ENCODE measurements at regions not wholly inside any gene's neighbourhood (a gene's known extent, or its start where the extent isn't known, plus 50 kb on each side); places are given as distances from the start of the nearest gene placed in this dataset.

DNA sequence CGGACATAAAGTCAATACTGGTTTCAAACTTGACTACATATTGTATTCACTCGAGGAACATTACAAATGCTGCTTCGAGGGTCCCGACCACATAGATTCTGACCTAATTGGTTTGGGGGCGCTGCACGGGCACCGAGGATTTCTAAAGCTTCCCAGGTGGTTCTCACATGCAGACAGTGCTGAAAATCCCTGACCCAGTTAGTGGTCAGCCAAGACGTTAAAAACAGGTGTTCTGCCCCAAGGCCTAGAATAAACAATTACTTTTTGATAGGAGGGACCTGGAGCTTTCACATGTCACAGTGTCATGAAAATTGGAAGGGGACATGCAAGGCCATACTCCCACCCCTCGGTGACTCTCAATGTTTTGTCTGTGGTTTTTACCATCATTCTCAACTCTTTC is 368.9 kb downstream of the RNF144A start:
- no peak for DNase-seq (ENCODE audit: low read depth in 2 of 2, low spot score in 1 of 2)

DNA sequence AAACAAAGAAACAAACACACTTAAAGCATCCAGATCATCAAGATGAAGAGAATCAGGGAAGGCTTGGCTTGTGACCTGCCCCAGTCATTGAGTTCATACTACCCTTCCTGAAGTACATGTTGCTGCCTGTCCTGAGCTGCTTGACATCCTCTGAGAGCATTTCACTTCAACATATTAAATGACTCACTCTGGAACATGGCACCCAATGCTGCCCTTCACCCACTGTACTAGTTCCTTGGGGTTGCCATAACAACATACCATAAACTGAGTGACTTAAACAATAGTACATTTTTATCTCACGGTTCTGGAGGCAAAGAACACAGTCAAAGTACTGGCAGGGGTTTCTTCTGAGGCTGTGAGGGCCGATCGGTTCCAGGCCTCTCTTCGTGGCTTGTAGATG is 371.3 kb downstream of the RNF144A start:
- DNase-seq (ENCODE audit: low read depth in 2 of 2, low spot score in 1 of 2) = no peak

DNA sequence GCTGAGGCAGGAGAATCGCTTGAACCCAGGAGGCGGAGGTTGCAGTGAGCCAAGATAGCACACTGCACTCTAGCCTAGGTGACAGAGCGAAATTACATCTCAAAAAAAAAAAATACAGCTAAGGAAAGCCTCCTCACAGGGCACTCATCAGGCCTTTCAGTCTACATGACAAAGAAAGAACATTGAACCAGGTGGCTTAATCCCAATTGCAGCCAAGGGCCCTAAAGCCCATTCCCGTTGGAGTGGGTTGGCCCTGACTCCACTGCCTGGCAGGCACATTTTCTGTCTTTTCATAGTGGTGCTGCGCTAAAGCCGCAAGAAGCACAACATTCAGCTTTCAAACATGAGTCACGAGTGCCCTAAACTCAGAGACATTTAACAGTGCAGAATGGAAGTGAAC is 372.5 kb downstream of the RNF144A start:
- DNase-seq (ENCODE audit: low read depth in 2 of 2, low spot score in 1 of 2) = no peak

DNA sequence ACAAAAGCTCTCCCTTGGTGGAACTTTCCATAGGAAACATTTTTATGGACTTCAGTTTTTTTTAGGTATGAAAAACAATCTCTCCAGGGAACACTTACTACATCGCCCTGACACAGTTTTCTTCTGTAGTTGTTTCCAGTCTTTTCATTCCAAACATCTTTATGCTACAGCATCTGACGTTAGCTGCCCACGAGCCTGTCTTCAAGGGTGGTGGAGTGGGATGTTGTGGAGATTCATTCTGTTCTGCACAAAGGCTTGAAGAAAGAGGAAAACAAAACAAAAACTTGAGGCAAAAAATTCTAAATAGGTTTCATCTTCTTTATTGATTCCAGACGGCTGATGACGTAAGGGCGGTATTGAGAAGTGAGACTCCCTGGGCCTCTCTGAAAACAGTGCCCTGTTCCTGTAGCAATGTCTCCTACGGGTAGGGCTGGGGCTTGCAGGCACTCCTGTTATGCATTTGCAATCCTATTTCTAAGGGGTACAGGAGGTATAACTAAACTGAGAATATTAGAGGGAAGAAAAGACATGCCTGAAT is 375.0 kb downstream of the RNF144A start:
- DNase-seq (ENCODE audit: low read depth in 2 of 2, low spot score in 1 of 2) = no peak

DNA sequence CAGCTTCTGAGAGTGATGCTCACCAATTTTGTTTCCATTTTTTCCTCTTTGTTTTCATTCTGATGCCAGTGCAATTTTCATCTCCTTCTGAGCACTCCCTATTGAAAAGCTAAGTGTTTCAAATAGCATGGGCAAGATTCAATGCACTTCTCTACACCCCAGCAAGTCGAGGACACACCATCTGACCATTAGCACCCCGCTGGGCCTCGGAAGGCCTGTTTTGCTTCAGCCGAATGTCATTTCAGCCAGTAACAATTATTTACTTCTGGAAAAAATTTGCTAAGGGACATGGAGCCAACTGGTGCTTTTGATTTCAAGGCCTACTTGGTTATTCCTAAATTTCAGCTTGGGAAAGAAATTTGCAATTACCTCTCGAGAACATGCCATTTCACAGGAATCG is 392.4 kb downstream of the RNF144A start:
- no peak for DNase-seq (ENCODE audit: low read depth in 2 of 2, low spot score in 1 of 2)

DNA sequence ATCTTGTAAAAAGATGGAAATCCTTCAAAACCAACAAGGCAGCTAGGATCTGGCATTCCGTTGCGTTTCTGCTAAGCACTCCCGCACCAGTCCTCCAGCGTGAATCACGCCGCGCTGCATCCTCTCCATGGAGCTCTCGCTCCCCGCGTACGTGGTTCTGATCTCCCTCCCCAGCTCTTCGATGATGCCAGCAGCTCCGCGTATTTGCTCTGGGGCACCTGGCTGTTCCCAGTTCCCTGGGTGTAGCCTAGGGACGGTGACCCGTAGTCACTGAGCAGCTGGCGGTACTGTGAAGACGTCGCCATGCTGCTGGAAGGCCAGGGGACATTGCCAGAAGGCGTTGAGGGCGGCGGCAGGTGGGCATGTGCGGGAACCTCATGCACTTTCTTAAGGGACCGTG is 407.5 kb downstream of the RNF144A start:
- DNase-seq (ENCODE audit: low read depth in 2 of 2, low spot score in 1 of 2) = no peak

DNA sequence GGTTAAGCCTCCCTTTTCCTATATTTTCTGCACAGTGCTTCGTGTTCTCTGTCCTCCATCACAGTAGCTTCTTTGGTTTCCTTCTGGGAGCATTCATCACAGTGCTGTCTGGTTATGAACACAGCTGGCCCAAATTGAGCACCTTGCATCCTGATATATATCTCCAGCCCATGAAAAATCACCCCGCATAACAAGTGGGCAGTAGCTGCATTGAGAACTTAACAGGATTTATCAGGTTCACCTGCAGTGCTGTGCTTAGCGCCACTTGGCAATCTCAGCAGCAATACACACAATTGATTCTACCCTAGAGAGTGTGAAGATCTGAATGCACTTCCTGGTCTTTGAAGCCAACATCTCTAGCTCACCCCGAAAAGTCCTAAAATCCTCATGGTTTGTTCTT is 408.0 kb downstream of the RNF144A start:
- DNase-seq (ENCODE audit: low read depth in 2 of 2, low spot score in 1 of 2) = no peak

DNA sequence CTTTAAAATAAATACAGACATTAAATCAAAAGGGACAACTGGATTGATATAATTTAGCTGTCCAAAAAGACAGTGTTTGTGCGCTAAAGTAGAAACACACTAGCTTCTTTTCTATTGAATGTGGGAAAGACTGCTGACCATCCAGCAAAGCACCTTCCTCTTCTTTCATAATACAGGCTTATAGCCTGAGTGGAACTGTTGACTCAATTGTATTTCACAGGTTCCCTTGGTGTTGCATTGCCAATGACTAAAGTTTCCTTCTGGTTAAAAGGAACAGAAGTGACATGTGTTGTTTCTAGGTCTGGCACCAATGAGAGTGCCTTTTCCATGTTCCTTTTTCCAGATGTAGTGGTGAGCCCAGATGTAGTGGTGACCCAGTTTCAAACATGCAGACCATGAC is 412.3 kb downstream of the RNF144A start:
- no peak for DNase-seq (ENCODE audit: low read depth in 2 of 2, low spot score in 1 of 2)

DNA sequence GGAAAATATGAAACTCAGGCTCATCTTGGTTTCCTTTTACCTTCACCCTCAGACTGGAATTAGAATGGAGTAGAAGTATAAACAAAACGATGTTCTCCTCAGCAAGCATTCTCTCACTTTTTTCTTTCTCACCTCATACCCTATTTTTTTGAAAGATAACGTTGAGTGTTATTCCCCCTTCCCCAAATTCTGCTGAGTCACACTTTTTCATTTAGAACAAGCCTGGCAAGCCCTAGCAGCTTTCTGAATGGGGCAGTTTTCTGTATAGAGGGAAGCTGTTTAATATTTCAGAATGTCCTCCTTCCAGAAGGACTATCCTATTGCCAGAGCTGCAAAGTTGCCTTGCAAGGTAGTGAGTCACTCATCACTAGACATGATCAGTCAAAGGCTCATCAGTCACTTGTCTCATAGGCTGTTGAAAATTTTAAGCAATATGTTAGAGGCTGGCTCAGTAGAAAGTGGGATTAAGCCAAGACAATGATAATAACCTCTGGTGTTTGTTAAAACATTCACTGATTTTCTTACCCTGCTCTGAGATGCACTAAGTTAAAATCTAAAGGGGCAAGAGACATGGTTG is 416.1 kb downstream of the RNF144A start:
- no peak for DNase-seq (ENCODE audit: low read depth in 2 of 2, low spot score in 1 of 2)

DNA sequence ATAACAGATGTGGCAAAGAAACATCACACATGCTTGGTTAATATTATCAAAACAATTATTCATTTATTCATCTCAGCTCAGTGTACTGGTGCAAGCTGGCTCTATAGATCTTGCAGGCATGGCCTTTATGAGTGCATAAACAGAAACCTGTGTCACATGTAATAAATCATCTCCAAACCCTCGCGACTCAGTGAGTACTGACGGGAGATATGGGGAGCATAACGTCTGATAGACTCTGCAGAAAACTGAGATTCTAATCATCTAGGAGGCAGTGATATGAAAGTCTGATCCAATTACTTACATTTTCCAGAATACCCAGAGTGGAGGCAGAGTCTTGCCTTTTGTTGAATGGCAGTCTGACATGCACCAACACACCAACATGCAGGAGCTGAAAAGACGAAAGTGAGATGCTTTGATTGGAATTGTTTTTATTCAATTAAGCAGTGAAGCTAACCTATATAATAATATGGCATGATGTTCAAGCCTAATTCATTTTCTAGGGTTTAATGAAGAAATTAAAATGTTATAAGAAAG is 416.8 kb downstream of the RNF144A start:
- DNase-seq (ENCODE audit: low read depth in 2 of 2, low spot score in 1 of 2) = no peak

DNA sequence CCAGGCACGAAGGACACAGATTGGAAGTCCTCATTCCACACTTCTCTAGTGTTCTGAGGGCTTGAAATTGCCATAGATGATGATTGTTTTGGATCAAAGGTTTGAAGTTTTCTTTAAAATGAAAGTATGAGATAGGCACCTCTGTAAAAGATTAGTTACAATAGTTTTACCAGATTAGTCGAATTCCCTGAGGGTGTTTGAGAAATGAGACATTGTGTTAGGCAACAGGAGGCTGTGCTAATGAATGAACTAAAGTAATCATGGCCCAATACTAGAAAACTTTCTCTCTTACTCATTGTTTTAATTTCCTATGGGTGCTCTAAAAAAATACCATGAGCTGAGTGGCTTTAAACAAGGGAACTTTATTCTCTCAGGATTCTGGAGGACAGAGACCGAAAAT is 421.7 kb downstream of the RNF144A start:
- DNase-seq (ENCODE audit: low read depth in 2 of 2, low spot score in 1 of 2) = no peak

DNA sequence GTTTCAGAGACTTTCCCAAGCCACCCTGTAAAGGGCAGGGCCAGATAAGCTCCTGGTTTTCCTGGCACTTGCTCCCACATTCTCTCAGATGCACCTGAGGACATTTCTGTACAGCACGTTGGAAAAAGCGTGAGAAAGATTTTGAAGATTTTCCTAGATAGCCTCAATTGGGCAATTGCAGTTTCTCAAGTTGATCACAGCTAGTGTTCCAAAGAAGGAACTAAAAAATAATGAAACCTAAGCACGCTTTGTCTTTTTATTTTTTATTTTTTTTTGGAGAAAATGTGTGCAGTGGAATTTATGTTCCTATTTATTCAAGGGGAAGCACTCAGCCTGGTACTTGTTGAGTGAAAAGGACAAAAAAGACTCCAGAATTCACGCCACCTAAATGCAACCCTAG is 429.1 kb downstream of the RNF144A start:
- no peak for DNase-seq (ENCODE audit: low read depth in 2 of 2, low spot score in 1 of 2)

DNA sequence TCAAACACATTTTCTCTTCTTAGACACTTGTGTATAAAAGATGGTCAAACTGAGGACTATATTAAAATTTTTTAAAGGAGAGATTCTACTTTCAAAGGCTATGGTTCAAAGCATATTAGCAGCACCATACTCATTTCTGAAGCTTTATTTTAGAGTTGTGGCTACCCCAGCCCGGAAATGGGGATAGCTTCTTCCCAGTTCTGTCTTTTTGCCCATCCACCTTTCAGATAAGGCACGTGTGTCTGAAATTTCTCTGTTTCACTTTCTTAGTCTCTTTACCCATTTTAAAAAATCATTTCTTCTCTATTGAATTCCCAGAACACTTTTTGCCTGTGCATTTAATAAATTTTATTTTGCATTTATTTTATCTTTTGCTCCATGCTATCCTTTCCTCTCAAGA is 431.5 kb downstream of the RNF144A start:
- DNase-seq (ENCODE audit: low read depth in 2 of 2, low spot score in 1 of 2) = no peak

DNA sequence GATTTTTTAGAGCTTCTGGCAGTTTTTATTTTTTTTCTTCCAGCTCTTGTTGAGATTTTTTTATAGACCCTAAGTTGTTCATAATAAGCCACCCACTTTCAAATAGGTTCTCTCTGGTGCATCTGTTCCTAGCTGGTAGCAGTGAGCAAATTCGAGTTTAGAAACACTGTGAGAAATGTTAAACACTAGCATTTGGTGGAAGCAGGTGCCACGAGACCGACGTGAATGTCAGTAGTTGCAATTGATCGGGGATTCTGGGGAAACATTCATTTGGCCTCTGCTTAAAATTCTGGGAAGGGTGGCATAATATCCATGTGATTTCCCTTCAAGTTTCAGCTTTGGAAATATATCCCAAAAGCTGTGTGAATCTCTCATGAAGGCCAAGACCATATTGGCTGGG is 435.0 kb downstream of the RNF144A start:
- DNase-seq (ENCODE audit: low read depth in 2 of 2, low spot score in 1 of 2) = no peak

DNA sequence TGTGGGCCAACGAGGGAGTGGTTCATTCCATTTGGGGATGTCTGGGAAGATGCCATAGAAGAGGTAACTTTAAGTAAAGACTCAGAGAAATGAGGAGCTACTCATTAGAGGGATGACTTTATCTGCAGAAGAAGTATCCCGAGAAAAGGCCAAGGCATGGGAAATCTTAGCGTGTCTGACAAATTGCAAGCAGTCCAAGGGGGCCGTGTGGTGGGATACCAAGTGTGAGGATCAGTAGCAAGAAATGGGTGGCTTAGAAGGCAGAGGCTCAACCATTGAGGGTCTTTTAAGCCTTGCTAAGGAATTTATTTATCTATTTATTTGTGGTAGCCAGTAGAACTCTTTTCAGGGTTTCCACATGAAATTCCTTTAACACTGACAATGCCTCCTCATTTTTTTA is 436.4 kb downstream of the RNF144A start:
- DNase-seq (ENCODE audit: low read depth in 2 of 2, low spot score in 1 of 2) = no peak

DNA sequence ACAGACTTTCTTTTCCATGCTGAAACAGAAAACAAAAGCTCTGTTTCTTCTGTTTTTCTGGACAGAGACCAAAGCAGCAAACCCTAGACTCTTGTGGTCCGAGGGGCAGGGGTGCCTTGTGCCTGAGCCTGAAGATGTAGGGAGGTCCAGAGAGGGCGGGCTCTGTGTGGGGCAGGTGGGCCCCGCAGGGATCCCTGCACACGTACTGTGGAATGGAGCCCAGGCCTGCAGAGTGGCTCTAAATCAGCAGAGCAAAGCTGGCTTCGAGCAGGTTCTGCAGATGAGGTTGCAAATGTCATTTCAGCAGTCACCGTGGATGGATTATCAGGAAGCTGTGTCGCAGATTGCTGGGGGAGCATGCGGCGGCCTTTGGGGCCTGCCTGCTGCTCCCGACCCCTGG is 438.6 kb downstream of the RNF144A start:
- no peak for DNase-seq (ENCODE audit: low read depth in 2 of 2, low spot score in 1 of 2)

DNA sequence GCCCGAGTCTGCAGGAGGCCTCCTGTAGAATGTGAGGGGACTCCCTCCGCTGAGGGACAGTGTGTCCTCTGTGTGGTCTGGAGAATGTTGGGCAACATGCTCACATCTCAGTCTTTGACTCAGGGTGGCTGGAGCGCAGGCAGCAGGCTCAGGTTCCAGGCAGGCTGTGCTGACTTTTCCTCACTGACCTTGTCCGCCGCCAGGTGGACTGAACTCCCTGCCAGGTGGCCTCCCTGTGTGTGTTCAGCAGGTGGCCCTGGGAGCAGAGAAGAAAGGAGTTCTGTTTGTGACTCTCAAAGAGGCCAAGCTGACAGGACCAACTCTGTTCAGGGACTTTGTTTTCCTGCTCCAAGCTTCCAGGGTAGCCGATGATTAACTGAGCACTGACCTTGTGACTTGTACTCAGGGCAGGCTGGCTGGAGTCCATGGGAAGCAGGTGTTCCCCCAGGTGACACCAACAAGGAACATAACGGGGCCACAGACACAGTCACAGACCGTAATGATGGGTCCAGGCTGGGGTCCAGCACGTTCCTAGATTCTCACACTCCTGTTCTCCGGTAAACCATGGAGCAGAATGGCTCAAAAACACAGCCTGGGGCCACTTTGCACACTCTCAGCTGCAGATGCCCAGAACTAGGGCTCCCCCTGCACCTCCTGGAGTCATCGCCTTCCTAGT is 439.8 kb downstream of the RNF144A start:
- DNase-seq (ENCODE audit: low read depth in 2 of 2, low spot score in 1 of 2) = no peak

DNA sequence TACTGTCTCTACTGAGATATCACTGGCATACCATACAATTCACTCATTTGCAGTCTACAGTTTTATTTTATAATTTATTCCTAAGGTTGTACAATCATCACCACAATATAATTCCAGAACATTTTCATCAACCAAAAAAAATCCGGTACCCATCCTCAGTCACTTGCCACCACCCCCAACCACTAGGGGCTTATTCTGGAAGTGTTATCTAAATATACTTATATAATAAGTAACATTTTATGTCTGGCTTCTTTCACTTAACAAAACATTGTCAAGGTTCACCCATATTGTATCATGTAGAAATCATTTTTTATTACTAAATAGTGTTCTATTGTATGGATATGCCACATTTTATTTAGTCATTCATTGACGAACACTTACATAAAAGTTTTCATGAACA is 440.8 kb downstream of the RNF144A start:
- DNase-seq (ENCODE audit: low read depth in 2 of 2, low spot score in 1 of 2) = no peak

DNA sequence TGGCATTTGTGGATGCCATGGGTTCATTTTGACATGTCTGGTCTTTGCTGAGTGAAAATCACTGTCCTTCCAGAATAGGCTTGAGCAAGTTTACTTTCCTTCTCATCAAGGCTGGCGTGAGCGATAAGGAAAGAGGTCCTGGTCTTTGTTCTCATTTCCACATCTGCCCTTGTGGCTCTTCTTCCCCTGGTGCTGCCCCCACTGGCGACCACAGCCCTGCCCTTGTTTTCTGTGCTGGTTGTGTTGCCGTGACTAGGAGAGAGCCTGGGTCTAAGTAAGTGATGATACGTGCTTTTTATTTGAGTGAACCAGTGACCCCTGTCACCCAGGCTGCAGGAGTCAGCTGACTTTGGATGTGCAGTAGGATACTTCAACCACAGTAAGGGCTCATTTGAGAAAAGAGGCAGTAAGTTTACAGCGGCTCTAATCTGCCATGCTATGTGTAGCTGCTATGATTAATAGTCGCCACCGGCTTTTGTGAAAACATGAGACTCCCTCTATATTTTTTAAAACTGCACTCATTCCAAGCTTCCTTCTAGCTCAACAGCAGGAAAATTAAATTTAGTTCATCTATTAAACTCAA is 441.7 kb downstream of the RNF144A start:
- DNase-seq (ENCODE audit: low read depth in 2 of 2, low spot score in 1 of 2) = no peak

DNA sequence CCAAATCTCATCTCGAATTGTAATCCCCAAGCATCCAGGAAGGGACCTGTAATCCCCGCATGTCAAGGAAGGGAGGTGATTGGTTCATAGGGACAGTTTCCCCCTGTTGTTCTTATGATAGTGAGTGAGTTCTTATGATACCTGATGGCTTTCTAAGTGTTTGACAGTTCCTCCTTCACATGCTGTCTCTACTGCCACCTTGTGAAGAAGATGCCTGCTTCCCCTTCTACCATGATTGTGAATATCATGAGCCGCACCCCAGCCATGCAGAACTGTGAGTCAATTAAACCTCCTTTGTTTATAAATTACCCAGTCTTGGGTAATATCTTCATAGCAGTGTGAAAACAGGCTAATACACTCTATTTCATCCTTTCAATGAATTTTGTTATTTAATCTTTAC is 446.7 kb downstream of the RNF144A start:
- DNase-seq (ENCODE audit: low read depth in 2 of 2, low spot score in 1 of 2) = no peak

DNA sequence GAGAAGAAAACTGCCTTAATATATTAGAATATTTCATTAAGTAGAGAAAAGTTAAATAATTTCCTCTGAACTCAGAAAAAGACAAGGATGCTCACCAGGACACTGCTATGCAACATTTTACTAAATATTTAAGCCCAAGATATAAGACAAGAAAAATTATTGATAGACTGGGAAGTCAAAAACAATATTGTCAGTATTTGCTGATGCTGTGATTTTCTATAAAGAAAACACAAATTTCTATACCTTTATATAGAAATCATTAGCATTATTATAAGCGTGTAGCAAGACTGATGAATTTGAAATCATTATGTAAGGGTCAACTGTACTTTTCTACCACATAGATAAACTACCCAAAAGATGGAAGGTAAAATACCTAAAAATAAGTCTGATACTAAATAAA is 451.0 kb downstream of the RNF144A start:
- no peak for DNase-seq (ENCODE audit: low read depth in 2 of 2, low spot score in 1 of 2)

DNA sequence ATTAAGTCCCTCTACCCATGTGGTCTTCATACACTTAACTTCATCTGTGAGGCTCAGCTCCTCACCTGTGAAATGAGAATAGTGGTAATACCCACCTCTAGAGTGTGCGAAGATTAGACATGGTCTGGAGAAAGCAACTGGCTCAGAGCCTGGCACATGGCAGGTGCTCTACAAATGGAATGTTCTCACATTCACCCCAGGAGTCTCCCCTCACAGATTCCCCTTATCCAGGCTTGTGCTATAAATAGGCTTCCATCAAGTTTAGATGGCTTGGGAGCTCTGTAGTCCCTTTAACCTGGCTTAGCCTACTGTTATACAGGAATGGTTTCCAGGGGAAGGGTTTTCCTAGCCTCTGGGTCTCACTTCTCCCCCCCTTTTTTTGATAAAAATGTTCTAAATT is 455.9 kb downstream of the RNF144A start:
- DNase-seq (ENCODE audit: low read depth in 2 of 2, low spot score in 1 of 2) = no peak

DNA sequence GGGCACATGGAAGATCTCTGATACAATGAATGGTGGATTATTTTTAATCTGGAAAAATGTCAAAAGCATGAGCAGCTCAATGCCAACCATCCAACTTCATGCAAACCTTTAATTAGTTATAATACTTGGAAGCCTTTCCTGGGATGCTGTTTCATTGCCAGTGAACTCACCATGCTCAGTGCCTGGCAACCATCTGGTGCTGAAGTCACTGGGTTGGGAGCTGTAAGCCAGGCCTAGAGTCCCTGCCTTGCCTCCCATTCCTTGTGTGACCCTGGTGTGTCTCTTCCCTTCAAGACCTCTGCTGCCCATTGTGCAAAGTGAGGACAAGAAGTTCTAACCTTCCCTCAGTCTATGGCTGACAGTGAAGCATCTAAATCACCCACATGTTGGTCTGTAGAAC is 458.7 kb downstream of the RNF144A start:
- DNase-seq (ENCODE audit: low read depth in 2 of 2, low spot score in 1 of 2) = no peak
